ENCODE measurements at regions not wholly inside any gene's neighbourhood (a gene's known extent, or its start where the extent isn't known, plus 50 kb on each side); places are given as distances from the start of the nearest gene placed in this dataset.
"Not testable (repeated sequence)": the region's sequence is repeated elsewhere in the genome, so short reads cannot be mapped to it uniquely, and the experiment has no call there.

- Histone ChIP-seq H3K4me3 (ENCODE audit: low read depth, low read length) (no peak overlapping the region), H3K27me3 (ENCODE audit: control insufficient read depth, insufficient read depth, low read length) (no peaks in the 10 kb centered on the region), H3K36me3 (ENCODE audit: control insufficient read depth, insufficient read depth, low read length) (no peaks in the 10 kb centered on the region)
- no peak for DNase-seq (ENCODE audit: low read depth)
- no peak for TF ChIP-seq CTCF (IDR thresholded peaks at IDR 0.05; ENCODE audit: insufficient read depth, low read length, poor library complexity, severe bottlenecking)
Measured at GRCh38 chr2:18046558-18047212, 168.2 kb downstream of the KCNS3 start.

- no peaks in the 10 kb centered on the region for H3K36me3 ChIP-seq (ENCODE audit: control insufficient read depth, insufficient read depth, low read length)
- DNase-seq (ENCODE audit: low read depth), result no peak
- TF ChIP-seq CTCF (IDR thresholded peaks at IDR 0.05; ENCODE audit: insufficient read depth, low read length, poor library complexity, severe bottlenecking), result no peak
- no peaks in the 10 kb centered on the region for H3K27me3 ChIP-seq (ENCODE audit: control insufficient read depth, insufficient read depth, low read length)
- H3K4me3 ChIP-seq (ENCODE audit: low read depth, low read length), result no peak overlapping the region
Measured at GRCh38 chr2:18046017-18046416, 167.6 kb downstream of the KCNS3 start.

GRCh38 chr2:18045230-18045629 lies 166.8 kb downstream of the KCNS3 start:
- H3K4me3 ChIP-seq (ENCODE audit: low read depth, low read length), result no peak overlapping the region
- no peaks in the 10 kb centered on the region for H3K27me3 ChIP-seq (ENCODE audit: control insufficient read depth, insufficient read depth, low read length)
- no peak for DNase-seq (ENCODE audit: low read depth)
- H3K36me3 ChIP-seq (ENCODE audit: control insufficient read depth, insufficient read depth, low read length), result no peaks in the 10 kb centered on the region
- TF ChIP-seq CTCF (IDR thresholded peaks at IDR 0.05; ENCODE audit: insufficient read depth, low read length, poor library complexity, severe bottlenecking), result no peak

GRCh38 chr2:18017381-18017780 lies 138.9 kb downstream of the KCNS3 start:
- DNase-seq (ENCODE audit: low read depth); H3K36me3 ChIP-seq (ENCODE audit: control insufficient read depth, insufficient read depth, low read length); H3K27me3 ChIP-seq (ENCODE audit: control insufficient read depth, insufficient read depth, low read length); H3K4me3 ChIP-seq (ENCODE audit: low read depth, low read length): not testable (repeated sequence)

- DNase-seq (ENCODE audit: low read depth), result no peak
- no peaks in the 10 kb centered on the region for H3K36me3 ChIP-seq (ENCODE audit: control insufficient read depth, insufficient read depth, low read length)
Measured at GRCh38 chr2:18009891-18010290, 131.4 kb downstream of the KCNS3 start.

GRCh38 chr2:18005411-18005810 lies 126.9 kb downstream of the KCNS3 start:
- Histone ChIP-seq H3K27me3 (ENCODE audit: control insufficient read depth, insufficient read depth, low read length) (no peaks in the 10 kb centered on the region), H3K4me3 (ENCODE audit: low read depth, low read length) (no peak overlapping the region), H3K36me3 (ENCODE audit: control insufficient read depth, insufficient read depth, low read length) (no peaks in the 10 kb centered on the region)
- TF ChIP-seq CTCF (IDR thresholded peaks at IDR 0.05; ENCODE audit: insufficient read depth, low read length, poor library complexity, severe bottlenecking), result no peak
- DNase-seq (ENCODE audit: low read depth), result no peak

More at GRCh38 chr2:18009891-18010290, 131.4 kb downstream of the KCNS3 start:
- TF ChIP-seq CTCF (IDR thresholded peaks at IDR 0.05; ENCODE audit: insufficient read depth, low read length, poor library complexity, severe bottlenecking), result no peak
- Histone ChIP-seq H3K27me3 (ENCODE audit: control insufficient read depth, insufficient read depth, low read length) (no peaks in the 10 kb centered on the region), H3K4me3 (ENCODE audit: low read depth, low read length) (no peak overlapping the region)
